ENCODE measurements at regions not wholly inside any gene's neighbourhood (a gene's known extent, or its start where the extent isn't known, plus 50 kb on each side); places are given as distances from the start of the nearest gene placed in this dataset.

GRCh38 chr10:4196183-4196582, 411.2 kb upstream of the KLF6 start:
- DNase-seq (ENCODE audit: low read depth), result no peak

GRCh38 chr10:4195213-4195612, 410.2 kb upstream of the KLF6 start:
- DNase-seq (ENCODE audit: low read depth), result no peak

DNA sequence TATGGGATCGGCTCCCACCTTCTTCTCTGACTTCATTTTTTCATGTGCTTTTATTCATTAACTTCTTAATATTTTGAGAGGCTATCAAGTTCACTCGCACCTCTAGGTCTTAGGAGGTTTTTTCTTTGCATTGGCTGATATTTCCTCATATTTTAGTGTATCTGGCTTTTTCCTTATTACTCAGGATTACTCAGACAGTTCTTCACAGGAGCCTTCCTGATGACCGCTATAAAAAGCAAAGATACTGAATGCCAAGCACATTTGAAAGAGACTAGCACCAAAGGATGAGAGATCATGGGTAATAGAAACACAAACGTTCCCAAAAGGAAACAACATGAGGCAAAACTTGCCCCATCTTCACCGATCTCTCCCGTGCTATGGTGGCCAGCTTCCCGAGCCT, 409.2 kb upstream of the KLF6 start:
- no peak for DNase-seq (ENCODE audit: low read depth)

DNA sequence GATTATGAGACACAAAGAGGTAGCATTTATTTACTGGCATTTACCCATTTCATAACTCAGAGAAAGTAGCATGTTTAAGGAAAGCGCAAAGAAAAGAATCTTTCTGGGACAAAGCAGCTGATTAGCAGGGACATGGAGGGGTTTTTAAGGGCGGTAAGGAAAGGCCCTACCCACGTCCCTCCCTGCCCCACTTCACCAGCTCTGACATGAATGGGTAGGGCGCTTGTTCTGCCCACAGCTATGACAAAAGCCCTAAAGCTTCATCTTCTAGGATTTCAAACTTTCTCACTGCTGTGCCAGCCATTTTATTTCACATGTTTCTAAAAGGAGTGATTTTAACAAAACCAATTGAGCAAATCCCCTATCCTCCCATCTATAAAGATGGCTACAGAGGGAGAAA, 406.9 kb upstream of the KLF6 start:
- no peak for DNase-seq (ENCODE audit: low read depth)

DNA sequence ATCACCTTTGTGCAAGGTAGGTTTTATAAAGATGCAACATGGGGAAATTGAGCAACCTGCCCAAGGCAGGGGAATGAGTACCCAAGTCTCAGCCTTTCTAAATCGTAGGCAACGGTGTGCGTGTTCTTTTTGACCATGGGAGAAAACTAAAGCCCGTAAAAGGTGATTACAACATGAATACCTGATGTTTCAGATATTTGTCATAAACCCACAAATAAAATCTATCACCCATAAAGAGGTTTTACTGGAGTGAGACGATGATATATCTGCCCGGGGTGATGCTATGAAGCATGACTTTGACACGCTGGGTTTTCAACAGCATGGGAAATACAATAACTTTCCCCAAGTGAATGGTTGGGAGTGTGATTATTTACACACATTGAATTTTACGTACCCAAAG, 406.3 kb upstream of the KLF6 start:
- DNase-seq (ENCODE audit: low read depth), result no peak

GRCh38 chr10:4190876-4191275, 405.9 kb upstream of the KLF6 start:
- DNase-seq (ENCODE audit: low read depth), result no peak

DNA sequence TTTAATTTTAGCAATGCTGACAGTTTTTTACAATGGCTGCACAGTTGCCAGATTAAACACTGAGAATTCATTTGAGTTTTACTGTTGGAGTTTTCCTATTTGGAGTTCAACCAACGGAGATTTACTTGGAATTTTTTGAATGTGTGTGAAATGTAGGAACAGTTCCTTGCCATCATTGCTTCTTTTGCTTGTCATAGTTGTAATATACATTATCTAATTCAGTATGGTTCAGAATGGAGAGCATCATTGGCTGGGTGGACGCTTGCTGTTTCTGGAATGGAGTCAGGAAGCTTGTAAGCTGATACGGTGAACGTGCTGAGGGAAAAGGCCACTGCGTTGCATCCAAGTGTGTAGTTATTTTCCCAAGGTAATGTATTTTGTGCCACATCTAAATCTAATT, 404.3 kb upstream of the KLF6 start:
- no peak for DNase-seq (ENCODE audit: low read depth)

DNA sequence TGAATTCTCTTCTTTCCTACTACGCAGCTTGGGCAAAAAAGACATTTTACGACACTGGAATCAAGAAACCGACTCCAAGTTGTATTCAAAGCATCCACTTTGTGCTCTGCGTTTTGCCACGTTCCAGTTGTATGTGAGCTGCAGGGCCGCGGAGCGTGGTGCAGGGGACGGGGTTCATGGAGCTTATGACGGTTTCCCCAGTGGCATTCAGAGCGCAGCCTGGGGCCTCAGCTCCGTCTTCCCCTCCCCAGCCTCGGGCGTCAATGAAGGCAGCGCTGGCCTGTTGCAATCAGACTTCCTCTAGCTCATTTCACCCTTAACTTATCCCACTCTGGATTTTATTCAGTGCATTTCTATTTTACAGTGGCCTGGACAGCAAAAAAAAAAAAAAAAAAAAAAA, 403.4 kb upstream of the KLF6 start:
- DNase-seq (ENCODE audit: low read depth), result no peak

DNA sequence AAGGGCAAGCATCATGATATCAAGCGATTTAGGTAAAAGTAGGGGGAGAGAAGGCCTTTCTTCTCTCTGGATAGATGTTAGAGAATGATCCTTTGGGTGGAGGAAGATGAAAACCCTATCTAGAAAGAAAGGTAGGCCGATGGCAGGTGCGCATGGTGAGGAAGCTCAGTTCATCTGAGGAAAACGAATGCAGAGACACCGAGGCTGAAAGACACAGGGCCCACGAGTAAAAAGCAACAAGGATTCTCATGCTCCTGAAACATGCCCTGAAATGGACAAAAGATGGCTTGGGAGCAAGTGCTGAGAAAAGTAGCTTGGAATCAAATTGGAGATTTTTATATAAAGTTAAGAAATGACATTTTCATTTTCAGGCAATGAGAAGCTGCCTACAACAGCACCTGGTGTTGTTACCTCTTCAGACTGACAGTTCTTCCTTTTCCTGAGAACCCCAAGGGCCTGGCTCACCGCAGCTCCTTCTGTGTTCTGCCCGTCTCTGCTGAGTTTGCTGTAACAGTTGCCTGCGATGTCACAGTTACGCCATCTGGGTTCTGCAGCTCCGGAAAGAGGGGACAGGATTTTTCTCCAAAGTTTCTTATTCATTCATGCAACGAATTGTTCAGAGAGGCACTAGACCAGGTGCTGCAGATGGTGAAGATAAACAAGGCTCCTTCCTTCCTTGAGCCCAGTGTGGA, 402.0 kb upstream of the KLF6 start:
- DNase-seq (ENCODE audit: low read depth), result no peak

- peak; percentile 68 for DNase-seq (ENCODE audit: low read depth)
Observed at GRCh38 chr10:4183761-4184261, 398.8 kb upstream of the KLF6 start.

GRCh38 chr10:4181621-4182049, 396.6 kb upstream of the KLF6 start:
- DNase-seq (ENCODE audit: low read depth), result no peak

- no peak for DNase-seq (ENCODE audit: low read depth)
Observed at GRCh38 chr10:4181081-4181480, 396.1 kb upstream of the KLF6 start.

DNA sequence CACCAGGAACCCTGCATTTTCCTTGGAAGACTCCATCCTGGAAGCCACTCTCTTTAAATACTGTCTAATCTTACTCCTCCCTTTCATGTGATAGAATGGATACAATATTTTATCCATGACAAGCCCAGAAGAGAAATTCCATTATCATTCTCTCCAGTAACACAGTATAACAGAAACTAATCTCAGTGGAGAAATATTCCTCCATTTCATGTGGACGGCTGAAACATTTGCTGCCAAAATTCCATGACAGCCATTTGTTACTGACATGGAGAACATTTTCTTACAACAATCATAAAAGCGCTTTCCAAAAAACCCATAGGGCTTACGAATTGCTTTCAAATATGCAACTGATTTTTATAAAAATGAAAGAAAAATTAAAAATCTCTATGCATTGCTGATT, 392.8 kb upstream of the KLF6 start:
- DNase-seq (ENCODE audit: low read depth), result no peak

- no peak for DNase-seq (ENCODE audit: low read depth)
Observed at GRCh38 chr10:4176500-4177281, 391.7 kb upstream of the KLF6 start.

DNA sequence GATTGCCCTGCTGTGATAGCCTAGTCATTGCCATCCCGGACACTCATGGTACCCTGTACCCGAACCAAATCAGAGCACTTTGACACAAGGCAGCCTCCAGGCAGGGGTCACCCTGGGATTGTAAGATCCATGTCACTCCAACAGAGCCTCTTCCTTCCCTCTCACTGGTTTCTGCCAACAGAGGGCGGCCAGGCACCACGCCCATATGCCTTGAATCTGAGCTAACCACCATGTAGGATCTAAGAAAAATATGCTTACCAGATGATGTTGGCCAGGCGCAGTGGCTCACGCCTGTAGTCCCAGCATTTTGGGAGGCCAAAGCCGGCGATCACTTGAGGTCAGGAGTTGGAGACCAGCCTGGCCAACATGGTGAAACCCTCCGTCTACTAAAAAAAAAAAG, 389.2 kb upstream of the KLF6 start:
- DNase-seq (ENCODE audit: low read depth), result no peak

GRCh38 chr10:4170633-4171314, 385.8 kb upstream of the KLF6 start:
- DNase-seq (ENCODE audit: low read depth), result no peak

DNA sequence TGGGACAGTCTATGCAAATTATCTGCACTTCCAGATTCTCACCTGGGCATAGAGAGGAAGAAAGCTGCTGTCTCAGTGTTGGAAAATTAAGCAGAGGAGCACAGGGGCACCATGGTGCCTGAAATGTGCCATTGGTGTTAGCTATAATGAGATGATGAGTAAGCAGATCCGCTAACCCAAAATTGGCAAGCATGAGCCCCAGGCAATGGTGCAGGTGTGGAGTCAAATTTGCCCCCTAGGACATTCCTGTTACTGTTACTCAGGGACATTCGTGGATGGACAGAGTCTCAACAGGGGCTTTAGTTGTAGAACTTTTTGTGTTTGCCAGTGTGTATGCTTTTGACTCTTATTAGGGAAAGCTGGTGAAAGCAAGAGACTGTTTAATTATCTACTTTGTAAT, 385.2 kb upstream of the KLF6 start:
- no peak for DNase-seq (ENCODE audit: low read depth)

GRCh38 chr10:4169448-4169847, 384.4 kb upstream of the KLF6 start:
- DNase-seq (ENCODE audit: low read depth), result no peak

DNA sequence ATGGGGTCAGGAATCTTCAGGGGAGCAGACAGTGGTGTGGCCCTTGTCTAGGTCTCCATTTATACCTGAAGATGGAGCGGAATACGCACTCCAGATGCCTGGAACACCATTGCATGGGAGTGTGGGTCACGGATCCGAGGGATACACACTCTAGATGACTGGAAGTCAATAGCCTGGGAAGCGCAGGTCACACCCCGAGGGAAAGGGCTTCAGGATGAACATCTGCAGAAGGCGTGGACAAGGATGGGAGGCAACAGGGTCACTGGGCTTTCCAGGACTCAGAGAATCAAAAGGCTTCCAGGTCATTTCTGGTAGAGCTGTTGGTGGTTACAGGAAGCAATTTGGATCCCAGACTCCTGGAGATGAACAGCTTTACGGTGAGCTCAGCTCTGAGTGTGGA, 382.2 kb upstream of the KLF6 start:
- DNase-seq (ENCODE audit: low read depth), result no peak

DNA sequence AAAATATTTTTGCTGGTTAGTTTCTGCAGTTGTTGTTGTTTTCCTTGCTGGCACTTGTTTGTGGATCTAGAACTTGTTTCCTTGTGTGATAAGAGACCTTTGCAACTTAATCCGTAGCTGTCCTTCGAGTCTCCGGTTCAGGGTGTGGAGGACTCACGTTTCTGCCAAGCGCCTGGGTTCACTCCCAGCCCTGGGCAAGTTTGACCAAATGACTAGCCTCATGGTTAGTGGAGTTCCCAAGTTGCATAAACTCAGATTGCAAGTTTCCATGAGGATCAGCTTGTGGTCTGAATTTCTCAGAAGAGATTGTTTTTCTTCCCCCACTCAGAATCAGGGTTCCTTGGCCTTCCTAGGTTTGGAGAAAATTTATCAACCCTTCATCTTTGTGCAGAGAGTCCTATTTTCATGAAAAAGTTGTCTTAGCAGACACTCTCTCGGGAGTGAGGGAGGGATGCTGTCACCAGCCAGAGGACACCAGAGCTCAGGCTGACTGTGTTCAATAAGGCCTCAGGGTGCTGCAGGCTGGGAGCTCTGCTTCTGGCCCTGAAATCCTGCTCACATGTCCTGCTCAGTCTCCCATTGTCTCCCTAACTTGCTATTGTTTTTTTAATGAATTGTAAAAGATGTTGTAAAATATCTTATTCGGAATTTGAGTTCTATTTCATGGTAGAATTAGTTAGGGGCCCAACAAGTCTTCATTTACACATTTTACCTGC, 377.7 kb upstream of the KLF6 start:
- DNase-seq (ENCODE audit: low read depth), result no peak

- DNase-seq (ENCODE audit: low read depth), result no peak
Observed at GRCh38 chr10:4159173-4159572, 374.2 kb upstream of the KLF6 start.

DNA sequence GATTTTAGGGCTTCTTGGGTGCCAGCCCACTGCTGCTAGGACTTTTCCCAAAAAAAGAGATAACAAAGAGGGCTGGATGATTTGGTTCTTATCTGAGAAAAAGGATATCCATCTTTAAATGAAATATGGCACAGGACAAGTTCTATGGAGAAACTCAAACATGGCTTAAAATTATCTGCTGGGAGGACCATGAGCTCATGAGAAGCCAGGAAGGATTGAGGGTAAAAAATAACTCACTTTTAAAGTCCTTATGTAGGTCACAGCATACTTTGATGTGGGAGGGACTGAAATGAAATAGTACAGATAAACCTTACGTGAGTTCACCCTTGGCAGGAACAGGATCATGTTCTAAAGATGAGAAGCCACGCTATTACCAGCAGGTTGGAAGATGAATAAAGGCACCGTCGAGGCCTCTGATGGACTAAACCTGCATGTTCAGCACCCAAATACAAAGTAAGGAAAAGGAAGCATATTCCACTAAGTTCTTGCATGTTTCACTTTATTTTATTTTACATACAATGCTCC, 369.2 kb upstream of the KLF6 start:
- DNase-seq (ENCODE audit: low read depth), result no peak
